IMR-90 (cell line): ENCODE measurements at regions not wholly inside any gene's neighbourhood (a gene's known extent, or its start where the extent isn't known, plus 50 kb on each side); places are given as distances from the start of the nearest gene placed in this dataset.

ENCODE experiments used
- ATAC-seq: fragments of 200-7000 bp; cut with Tn5 transposase; 2 replicates; pipeline ENCODE4 v1.9.1; 2020; ENCODE audit warnings: low read depth, mild to moderate bottlenecking, moderate library complexity
- BruUV-seq: library from RNA; stranded (reverse); fragments of 400-500 nt; replicated peaks from 2 replicates; lab custom pipeline; 2021; lab: Mats Ljungman, UMichigan
- CTCF ChIA-PET: fragments of 300-600 bp; formaldehyde crosslinking; extraction: SDS; loops from one replicate; lab custom pipeline; 2021; ENCODE audit warnings: antibody characterized with exemption; lab: Yijun Ruan, JAX
- POLR2A ChIA-PET: fragments of 300-600 bp; sonication (Branson Sonifier 250); formaldehyde crosslinking; loops from one replicate; lab custom pipeline; 2022; ENCODE audit warnings: antibody characterized with exemption; ENCODE audit not compliant: unreplicated experiment; lab: Charles Lee
- DNase-seq: peaks from one replicate; pipeline ENCODE4 v3.0.0; 2013
- H2AFZ ChIP-seq: replicated peaks from 2 replicates; pipeline ENCODE3; 2013; ENCODE audit warnings: low read length, mild to moderate bottlenecking; ENCODE audit not compliant: poor library complexity
- H2AK5ac ChIP-seq: 2 replicates; pipeline ENCODE4 v1.6.1; 2013; ENCODE audit warnings: low read depth, low read length, inconsistent platforms
- H2AK9ac ChIP-seq: replicated peaks from 2 replicates; pipeline ENCODE3; 2013; ENCODE audit warnings: mild to moderate bottlenecking, low read depth, low read length, moderate library complexity; ENCODE audit not compliant: poor library complexity
- H2BK120ac ChIP-seq: 2 replicates; pipeline ENCODE4 v1.6.1; 2013; ENCODE audit warnings: low read depth, low read length, inconsistent platforms
- H2BK15ac ChIP-seq: 3 replicates; pipeline ENCODE4 v1.6.1; 2013; ENCODE audit warnings: low read depth, low read length, inconsistent platforms
- H2BK20ac ChIP-seq: 2 replicates; pipeline ENCODE4 v1.6.1; 2013; ENCODE audit warnings: low read depth, mild to moderate bottlenecking, inconsistent platforms, low read length, moderate library complexity
- H2BK5ac ChIP-seq: 2 replicates; pipeline ENCODE4 v1.6.1; 2013; ENCODE audit warnings: mild to moderate bottlenecking, low read depth, low read length, inconsistent platforms; ENCODE audit not compliant: poor library complexity, severe bottlenecking
- H3K14ac ChIP-seq: replicated peaks from 2 replicates; pipeline ENCODE4 v1.6.1; 2013; ENCODE audit warnings: low read depth, low read length, inconsistent platforms
- H3K18ac ChIP-seq: 2 replicates; pipeline ENCODE4 v1.6.1; 2013; ENCODE audit warnings: low read depth, low read length, control low read depth
- H3K23ac ChIP-seq: 2 replicates; pipeline ENCODE4 v1.6.1; 2013; ENCODE audit warnings: low read depth, low read length, inconsistent platforms
- H3K27ac ChIP-seq: 2 replicates; pipeline ENCODE4 v1.5.1; 2013; ENCODE audit warnings: mild to moderate bottlenecking, control low read depth, low read length; ENCODE audit not compliant: insufficient read depth
- H3K27me3 ChIP-seq: 2 replicates; pipeline ENCODE4 v1.6.1; 2013; ENCODE audit warnings: low read length; ENCODE audit not compliant: control insufficient read depth, insufficient read depth
- H3K36me3 ChIP-seq: 2 replicates; pipeline ENCODE4 v1.6.1; 2013; ENCODE audit warnings: low read length, mixed read lengths; ENCODE audit not compliant: control insufficient read depth, insufficient read depth
- H3K4ac ChIP-seq: 2 replicates; pipeline ENCODE4 v1.6.1; 2013; ENCODE audit warnings: low read depth, low read length, inconsistent platforms
- H3K4me1 ChIP-seq: 2 replicates; pipeline ENCODE4 v1.6.1; 2013; ENCODE audit warnings: low read length, mixed read lengths; ENCODE audit not compliant: control insufficient read depth, insufficient read depth
- H3K4me2 ChIP-seq: 2 replicates; pipeline ENCODE4 v1.6.1; 2013; ENCODE audit warnings: low read depth, mild to moderate bottlenecking, control low read depth, low read length, moderate library complexity
- H3K4me3 ChIP-seq: 2 replicates; pipeline ENCODE4 v1.5.1; 2013; ENCODE audit warnings: low read depth, mild to moderate bottlenecking, control low read depth, low read length, moderate library complexity; ENCODE audit not compliant: insufficient read depth
- H3K56ac ChIP-seq: 2 replicates; pipeline ENCODE4 v1.6.1; 2013; ENCODE audit warnings: low read length, inconsistent platforms; ENCODE audit not compliant: insufficient read depth; ENCODE audit errors: extremely low read depth
- H3K79me1 ChIP-seq, 2 experiments: 2 replicates each; pipeline ENCODE4 v1.6.1; 2013; ENCODE audit warnings: low read length in 2 of 2, inconsistent platforms in 1 of 2, low read depth in 1 of 2
- H3K9ac ChIP-seq: 2 replicates; pipeline ENCODE4 v1.6.1; 2013; ENCODE audit warnings: low read depth, low read length, control low read depth
- H3K9me1 ChIP-seq: 2 replicates; pipeline ENCODE4 v1.6.1; 2013; ENCODE audit warnings: low read length, inconsistent platforms; ENCODE audit not compliant: insufficient read depth
- H3K9me3 ChIP-seq: 2 replicates; pipeline ENCODE4 v1.6.1; 2013; ENCODE audit warnings: low read length; ENCODE audit not compliant: control insufficient read depth, insufficient read depth
- H4K20me1 ChIP-seq: 2 replicates; pipeline ENCODE4 v1.6.1; 2013; ENCODE audit warnings: low read length, inconsistent platforms; ENCODE audit not compliant: insufficient read depth
- H4K5ac ChIP-seq: 2 replicates; pipeline ENCODE4 v1.6.1; 2013; ENCODE audit warnings: mild to moderate bottlenecking, low read depth, low read length, control low read depth
- H4K8ac ChIP-seq, 2 experiments: 2 replicates each; pipeline ENCODE4 v1.6.1; 2013; ENCODE audit warnings: low read depth in 2 of 2, low read length in 2 of 2, control low read depth in 1 of 2, inconsistent platforms in 1 of 2
- H4K91ac ChIP-seq: 2 replicates; pipeline ENCODE4 v1.6.1; 2013; ENCODE audit warnings: low read depth, low read length, inconsistent platforms; ENCODE audit not compliant: insufficient read depth
- CEBPB ChIP-seq: IDR thresholded peaks from 2 replicates; pipeline ENCODE4 v1.6.1; 2012; ENCODE audit warnings: low read depth, low read length, improper control_type of control experiment
- CHD1 ChIP-seq: IDR thresholded peaks from 2 replicates; pipeline ENCODE4 v1.6.1; 2012; ENCODE audit warnings: low read depth, low read length, improper control_type of control experiment
- MAZ ChIP-seq: IDR thresholded peaks from 2 replicates; pipeline ENCODE4 v1.6.1; 2012; ENCODE audit warnings: low read depth, mild to moderate bottlenecking, low read length, improper control_type of control experiment, moderate library complexity, borderline replicate concordance
- NFE2L2 ChIP-seq: fragments of 150-350 bp; IDR thresholded peaks from 2 replicates; pipeline ENCODE4 v1.6.1; 2016; ENCODE audit warnings: low read depth, mild to moderate bottlenecking, low read length
- RCOR1 ChIP-seq: IDR thresholded peaks from 2 replicates; pipeline ENCODE4 v1.6.1; 2012; ENCODE audit warnings: mild to moderate bottlenecking, low read length, improper control_type of control experiment; ENCODE audit not compliant: insufficient replicate concordance
- WGBS, 2 experiments: methylation state at CpG; one replicate each; pipeline versions ENCODE4 v1.1.5 to v1.1.7; 2013; ENCODE audit warnings: missing lambda C conversion rate in 2 of 2; ENCODE audit not compliant: insufficient read length in 1 of 2; ENCODE audit errors: extremely low coverage in 2 of 2; 5-methylcytosine and 5-hydroxymethylcytosine counted together
- dilution Hi-C: fragments of 300-500 bp; cut with HindIII; formaldehyde crosslinking; loops from one replicate; pipeline ENCODE4 v1.14.3; 2018; ENCODE audit warnings: low sequenced_read_pairs; ENCODE audit not compliant: unreplicated experiment
- in situ Hi-C: fragments of 300-500 bp; cut with MboI; formaldehyde crosslinking; loops from 3 replicates; pipeline ENCODE4 v1.14.3; 2019; ENCODE audit warnings: low sequenced_read_pairs, inconsistent platforms, mixed read lengths
- intact Hi-C: fragments of 100-400 bp; cut with micrococcal nuclease; formaldehyde crosslinking; loops from 2 replicates; pipeline ENCODE4 v1.10.0; 2022
- TF ChIP-seq, protein P1 (sequence below): fragments of 150-350 bp; IDR thresholded peaks from 2 replicates; pipeline ENCODE4 v1.6.1; 2017; ENCODE audit warnings: mild to moderate bottlenecking, antibody characterized with exemption, low read length, low read depth

DNA sequence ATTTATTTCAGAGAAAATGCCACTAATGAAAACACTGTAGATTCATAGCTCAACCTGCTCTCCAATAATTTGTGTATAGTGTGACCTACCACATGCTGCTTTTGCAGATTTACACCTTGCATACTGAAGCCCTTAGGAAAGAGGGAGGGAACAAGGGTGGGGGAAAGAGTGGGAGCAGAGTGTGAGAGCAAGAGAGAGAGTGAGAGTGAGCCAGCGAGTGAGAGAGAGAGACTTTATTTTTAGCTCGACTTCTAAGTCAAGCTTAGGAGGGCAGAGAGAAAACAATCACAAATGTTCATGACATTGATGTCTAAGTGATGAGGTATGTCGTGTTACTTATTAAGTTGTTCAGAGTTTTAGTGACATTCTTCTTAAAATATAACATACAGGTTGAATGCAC is 112.5 kb upstream of the HAND2 start:
- TF ChIP-seq MAZ (no peak), RCOR1 (no peak), NFE2L2 (no peak), CHD1 (no peak), CEBPB (no peak)
- TF ChIP-seq, protein P1, sequence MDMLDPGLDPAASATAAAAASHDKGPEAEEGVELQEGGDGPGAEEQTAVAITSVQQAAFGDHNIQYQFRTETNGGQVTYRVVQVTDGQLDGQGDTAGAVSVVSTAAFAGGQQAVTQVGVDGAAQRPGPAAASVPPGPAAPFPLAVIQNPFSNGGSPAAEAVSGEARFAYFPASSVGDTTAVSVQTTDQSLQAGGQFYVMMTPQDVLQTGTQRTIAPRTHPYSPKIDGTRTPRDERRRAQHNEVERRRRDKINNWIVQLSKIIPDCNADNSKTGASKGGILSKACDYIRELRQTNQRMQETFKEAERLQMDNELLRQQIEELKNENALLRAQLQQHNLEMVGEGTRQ = no peak
- Histone ChIP-seq H3K36me3 (no peaks in the 10 kb centered on the region), H4K8ac (no peak overlapping the region), H4K5ac (no peak overlapping the region), H3K56ac (no peak overlapping the region), H3K27me3 (no peaks in the 10 kb centered on the region), H3K23ac (no peak overlapping the region), H2BK20ac (no peak overlapping the region), H2AK9ac (no peak overlapping the region), H3K79me1 (no peaks in the 10 kb centered on the region), H3K9ac (no peak overlapping the region), H4K20me1 (no peaks in the 10 kb centered on the region), H2BK5ac (no peak overlapping the region), H3K9me1 (no peaks in the 10 kb centered on the region), H3K4ac (no peak overlapping the region), H3K14ac (no peak overlapping the region), H2AK5ac (no peak overlapping the region), H3K4me1 (no peaks in the 10 kb centered on the region), H3K9me3 (no peaks in the 10 kb centered on the region), H4K91ac (no peak overlapping the region), H2BK120ac (no peak overlapping the region), H2AFZ (no peak overlapping the region), H3K4me2 (no peak overlapping the region), H3K4me3 (no peak overlapping the region), H3K27ac (no peak overlapping the region), H2BK15ac (no peak overlapping the region), H3K18ac (no peak overlapping the region)
- CTCF ChIA-PET = no interaction called here
- WGBS, 2 experiments = 0% methylated on average over 1 of the region's 3 CpGs; no CpG with 5 or more reads in 1 of the 2 experiments
- no TSS peak for BruUV-seq
- POLR2A ChIA-PET = no interaction called here
- DNase-seq = no peak
- dilution Hi-C loops (no loop called here), in situ Hi-C loops (no loop called here), intact Hi-C loops (no loop called here)
- ATAC-seq = no peak
